ENCODE measurements at regions not wholly inside any gene's neighbourhood (a gene's known extent, or its start where the extent isn't known, plus 50 kb on each side); places are given as distances from the start of the nearest gene placed in this dataset.

DNA sequence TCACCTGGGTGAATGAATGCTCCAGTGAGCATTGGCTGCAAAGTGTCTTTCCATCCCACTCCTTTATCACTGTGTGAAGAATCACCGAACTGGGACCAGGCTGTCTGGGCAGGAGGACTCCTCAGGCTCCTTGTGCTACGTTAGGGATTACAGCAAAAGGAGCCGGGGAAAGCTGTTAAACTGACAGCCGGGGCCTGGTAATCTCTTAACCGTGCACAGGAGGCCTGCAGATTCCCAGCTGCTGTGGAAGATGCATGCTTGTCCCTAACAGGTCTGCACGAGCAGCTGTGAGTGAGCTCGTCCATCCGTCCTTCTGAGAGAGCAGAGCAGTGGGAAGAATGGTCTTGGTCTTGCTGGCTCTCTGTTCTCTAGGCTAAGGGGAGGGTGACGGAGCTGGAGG lies 231.5 kb downstream of the AACS start:
- no peak for TF ChIP-seq POLR2A (IDR thresholded peaks at IDR 0.05)
- TF ChIP-seq, protein P1, sequence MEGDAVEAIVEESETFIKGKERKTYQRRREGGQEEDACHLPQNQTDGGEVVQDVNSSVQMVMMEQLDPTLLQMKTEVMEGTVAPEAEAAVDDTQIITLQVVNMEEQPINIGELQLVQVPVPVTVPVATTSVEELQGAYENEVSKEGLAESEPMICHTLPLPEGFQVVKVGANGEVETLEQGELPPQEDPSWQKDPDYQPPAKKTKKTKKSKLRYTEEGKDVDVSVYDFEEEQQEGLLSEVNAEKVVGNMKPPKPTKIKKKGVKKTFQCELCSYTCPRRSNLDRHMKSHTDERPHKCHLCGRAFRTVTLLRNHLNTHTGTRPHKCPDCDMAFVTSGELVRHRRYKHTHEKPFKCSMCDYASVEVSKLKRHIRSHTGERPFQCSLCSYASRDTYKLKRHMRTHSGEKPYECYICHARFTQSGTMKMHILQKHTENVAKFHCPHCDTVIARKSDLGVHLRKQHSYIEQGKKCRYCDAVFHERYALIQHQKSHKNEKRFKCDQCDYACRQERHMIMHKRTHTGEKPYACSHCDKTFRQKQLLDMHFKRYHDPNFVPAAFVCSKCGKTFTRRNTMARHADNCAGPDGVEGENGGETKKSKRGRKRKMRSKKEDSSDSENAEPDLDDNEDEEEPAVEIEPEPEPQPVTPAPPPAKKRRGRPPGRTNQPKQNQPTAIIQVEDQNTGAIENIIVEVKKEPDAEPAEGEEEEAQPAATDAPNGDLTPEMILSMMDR (IDR thresholded peaks at IDR 0.05 in 8 of 11, conservative IDR thresholded peaks at IDR 0.05 in 3 of 11): no peak
- no peak for TF ChIP-seq POLR2AphosphoS5 (IDR thresholded peaks at IDR 0.05)
